ENCODE measurements at regions not wholly inside any gene's neighbourhood (a gene's known extent, or its start where the extent isn't known, plus 50 kb on each side); places are given as distances from the start of the nearest gene placed in this dataset.
"Not testable (repeated sequence)": the region's sequence is repeated elsewhere in the genome, so short reads cannot be mapped to it uniquely, and the experiment has no call there.

- DNase-seq, result no peak
Observed at GRCh38 chr12:72865921-72866320, 593.8 kb downstream of the TRHDE start.

GRCh38 chr12:72869024-72869423 is 596.9 kb downstream of the TRHDE start:
- no peak for DNase-seq

- no peak for DNase-seq
Observed at GRCh38 chr12:72872238-72872887, 600.2 kb downstream of the TRHDE start.

DNA sequence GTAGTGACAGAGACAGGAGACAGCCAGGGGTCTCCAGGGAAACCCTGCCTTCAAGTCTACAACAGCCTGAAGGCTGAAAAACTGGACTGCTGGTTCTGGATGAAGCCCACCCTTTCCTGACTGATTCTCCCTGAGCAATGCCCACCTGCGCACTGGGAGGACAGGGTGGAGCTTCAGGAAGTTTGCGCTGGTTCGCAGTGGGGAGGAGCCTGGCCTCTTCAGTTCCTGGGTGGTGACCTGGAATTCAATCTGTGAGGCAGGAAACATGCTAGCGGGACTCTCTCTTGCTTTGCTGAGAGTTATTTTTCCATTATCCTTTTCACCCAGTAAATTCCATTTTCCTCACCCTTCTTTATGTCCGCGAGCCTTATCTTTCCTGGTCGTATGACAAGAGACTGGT is 600.8 kb downstream of the TRHDE start:
- no peak for DNase-seq

- DNase-seq, result no peak
Observed at GRCh38 chr12:72876092-72876491, 603.9 kb downstream of the TRHDE start.

- DNase-seq, result no peak
Observed at GRCh38 chr12:72888693-72889092, 616.5 kb downstream of the TRHDE start.

DNA sequence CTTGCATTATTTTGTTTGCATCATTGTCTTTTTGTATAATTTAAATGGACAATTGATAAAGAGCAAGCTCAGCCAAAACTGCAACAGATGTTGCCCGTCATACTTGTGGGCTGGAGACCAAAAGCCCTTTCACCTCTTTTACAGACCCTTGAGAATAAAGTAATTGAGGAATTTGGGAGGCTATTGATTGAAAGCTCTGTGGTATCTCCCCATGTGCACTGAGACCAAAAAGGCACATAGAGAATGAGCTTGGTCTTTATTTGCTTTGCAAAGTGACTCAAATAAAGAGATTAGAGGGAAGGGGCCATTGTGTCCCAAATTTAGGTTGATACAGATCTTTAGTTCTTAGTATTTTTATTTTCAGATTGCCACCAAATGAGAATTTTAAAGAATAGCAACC is 617.6 kb downstream of the TRHDE start:
- DNase-seq, result no peak

- DNase-seq, result no peak
Observed at GRCh38 chr12:72901685-72902084, 629.5 kb downstream of the TRHDE start.

DNA sequence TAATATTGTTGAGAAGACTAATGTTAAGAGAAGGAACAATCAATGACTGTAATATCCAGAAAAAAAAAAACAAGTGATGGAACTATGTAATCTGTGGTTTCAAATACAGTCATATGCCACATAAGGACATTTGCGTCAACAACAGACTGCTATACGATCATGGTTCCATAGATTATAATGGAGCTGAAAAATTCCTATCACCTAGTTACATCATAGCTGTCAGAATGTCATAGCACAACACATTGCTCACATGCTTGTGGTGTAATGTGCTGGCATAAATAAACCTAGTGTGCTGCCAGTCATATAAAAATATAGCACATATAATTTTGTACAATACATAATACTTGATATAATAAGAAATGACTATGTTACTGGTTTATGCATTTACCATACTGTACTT is 653.5 kb downstream of the TRHDE start:
- no peak for DNase-seq

- not testable (repeated sequence) for DNase-seq
Observed at GRCh38 chr12:72931838-72932237, 659.7 kb downstream of the TRHDE start.

DNA sequence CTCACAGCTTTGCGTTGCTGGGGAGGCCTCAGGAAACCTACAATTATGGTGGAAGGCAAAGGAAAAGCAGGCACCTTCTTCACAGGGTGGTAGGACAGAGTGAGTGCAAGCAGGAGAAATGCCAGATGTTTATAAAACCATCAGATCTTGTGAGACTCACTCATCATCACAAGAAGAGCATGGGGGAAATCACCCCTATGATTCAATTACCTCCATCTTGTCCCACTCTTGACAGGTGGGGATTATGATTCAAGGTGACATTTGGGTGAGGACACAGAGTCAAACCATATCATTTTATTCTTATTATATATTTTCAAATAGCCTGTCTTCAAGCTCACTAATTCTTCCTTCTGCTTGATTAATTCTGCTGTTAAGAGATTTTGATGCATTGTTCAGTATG is 665.3 kb downstream of the TRHDE start:
- DNase-seq, result no peak

DNA sequence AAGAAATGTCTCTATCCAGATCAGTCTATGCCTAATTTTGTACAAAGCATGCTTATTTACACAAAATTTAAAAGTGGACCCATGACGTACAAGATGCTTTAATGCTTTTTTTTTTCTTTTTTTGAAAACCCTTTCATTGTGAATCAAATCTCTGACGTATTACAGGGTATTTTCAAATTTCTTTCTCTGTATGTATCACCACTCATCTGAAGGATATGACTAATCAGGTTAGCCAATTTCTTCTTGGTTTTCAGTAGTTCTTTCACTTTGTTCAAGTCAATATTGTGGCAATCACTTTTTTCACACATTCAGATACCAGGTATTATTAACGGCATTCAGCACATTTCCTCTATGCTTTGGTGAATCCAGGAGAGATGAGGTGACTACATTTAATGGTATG is 685.3 kb downstream of the TRHDE start:
- no peak for DNase-seq

DNA sequence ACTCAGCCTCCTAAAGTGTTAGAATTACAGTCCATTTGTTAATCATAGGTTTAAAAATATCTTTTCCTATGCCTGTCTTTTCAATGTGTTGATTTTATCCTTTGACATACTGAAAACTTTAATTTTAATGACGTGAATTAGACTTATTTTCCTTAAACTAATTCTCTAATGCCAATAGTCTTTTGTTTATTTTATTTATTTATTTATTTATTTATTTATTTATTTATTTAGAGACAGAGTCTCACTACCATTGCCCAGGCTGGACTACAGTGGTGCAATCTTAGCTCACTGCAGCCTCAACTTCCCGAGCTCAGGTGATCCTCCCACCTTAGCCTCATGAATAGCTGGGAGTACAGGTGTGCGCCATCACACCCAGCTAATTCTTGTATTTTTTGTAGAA is 694.5 kb downstream of the TRHDE start:
- DNase-seq, result no peak

- DNase-seq, result no peak
Observed at GRCh38 chr12:72974954-72975555, 702.9 kb downstream of the TRHDE start.

DNA sequence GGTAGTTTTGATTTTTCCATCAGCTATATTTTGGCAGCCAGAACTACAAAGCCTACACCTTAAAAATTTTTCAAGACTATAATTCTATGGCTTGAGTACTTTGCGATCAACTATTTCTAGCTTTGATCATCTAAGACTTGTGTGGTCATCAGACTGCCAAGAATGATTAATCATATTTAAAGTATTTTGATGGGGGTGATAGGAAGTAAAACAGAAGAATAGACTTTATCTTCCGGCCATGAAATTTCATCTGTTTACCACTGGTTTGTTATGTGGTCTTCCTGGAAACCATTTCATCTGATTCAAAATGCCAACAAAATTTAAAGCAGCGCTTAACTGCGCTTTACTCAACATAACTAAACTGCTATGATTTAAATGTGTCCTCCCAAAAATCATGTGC is 706.8 kb downstream of the TRHDE start:
- no peak for DNase-seq

GRCh38 chr12:72982356-72982755 is 710.2 kb downstream of the TRHDE start:
- DNase-seq, result no peak

- no peak for DNase-seq
Observed at GRCh38 chr12:72986963-72987362, 714.8 kb downstream of the TRHDE start.

DNA sequence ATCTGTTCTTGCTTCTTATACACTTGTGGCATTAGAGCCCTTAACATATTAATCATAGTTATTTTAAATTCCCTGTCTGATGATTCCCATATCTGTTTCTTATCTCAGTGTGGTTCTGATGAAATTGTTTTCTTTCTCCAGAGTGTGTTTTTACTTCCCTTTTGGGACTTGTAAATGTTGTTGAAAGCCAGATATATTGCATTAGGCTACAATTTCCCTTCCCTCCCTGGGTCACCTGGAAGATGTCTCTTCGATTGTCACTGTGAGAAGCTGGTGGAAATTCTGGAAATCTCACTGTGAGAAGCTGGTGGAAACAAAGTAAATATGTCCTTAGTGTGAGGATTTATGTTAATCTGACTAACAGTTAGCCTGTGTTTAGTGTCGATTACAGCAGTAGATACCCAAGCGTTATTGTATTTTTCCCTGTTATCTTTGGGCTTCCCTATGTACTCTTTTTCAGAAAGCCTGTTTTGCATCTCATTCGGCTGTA is 717.3 kb downstream of the TRHDE start:
- DNase-seq, result no peak

DNA sequence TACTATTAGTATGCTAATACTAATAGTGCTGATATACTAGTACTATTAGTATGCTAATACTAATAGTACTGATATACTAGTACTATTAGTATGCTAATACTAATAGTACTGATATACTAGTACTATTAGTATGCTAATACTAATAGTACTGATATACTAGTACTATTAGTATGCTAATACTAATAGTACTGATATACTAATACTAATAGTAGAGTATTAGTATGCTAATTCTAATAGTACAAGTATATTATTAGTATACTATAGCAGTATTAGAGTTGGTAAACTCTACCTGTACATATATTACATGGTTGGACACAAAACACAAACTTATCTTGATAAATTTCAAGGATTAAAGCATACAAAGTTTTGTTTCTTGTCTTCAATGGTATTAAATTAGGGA is 722.9 kb downstream of the TRHDE start:
- DNase-seq, result not testable (repeated sequence)

- no peak for DNase-seq
Observed at GRCh38 chr12:72995616-72996015, 723.4 kb downstream of the TRHDE start.

- DNase-seq, result not testable (repeated sequence)
Observed at GRCh38 chr12:73001806-73002205, 729.6 kb downstream of the TRHDE start.

GRCh38 chr12:73002504-73002903 is 730.3 kb downstream of the TRHDE start:
- not testable (repeated sequence) for DNase-seq

- not testable (repeated sequence) for DNase-seq
Observed at GRCh38 chr12:73009138-73009834, 737.1 kb downstream of the TRHDE start.

GRCh38 chr12:73017981-73018380 is 745.8 kb downstream of the TRHDE start:
- no peak for DNase-seq
